ENCODE measurements at regions not wholly inside any gene's neighbourhood (a gene's known extent, or its start where the extent isn't known, plus 50 kb on each side); places are given as distances from the start of the nearest gene placed in this dataset.

GRCh38 chr2:18172607-18173006 lies 294.1 kb downstream of the KCNS3 start:
- no peak for TF ChIP-seq POLR2A (IDR thresholded peaks at IDR 0.05)
- no peak for TF ChIP-seq CTCF (IDR thresholded peaks at IDR 0.05)

All from breast epithelium (tissue), 3 donors.